ENCODE measurements at regions not wholly inside any gene's neighbourhood (a gene's known extent, or its start where the extent isn't known, plus 50 kb on each side); places are given as distances from the start of the nearest gene placed in this dataset.

DNA sequence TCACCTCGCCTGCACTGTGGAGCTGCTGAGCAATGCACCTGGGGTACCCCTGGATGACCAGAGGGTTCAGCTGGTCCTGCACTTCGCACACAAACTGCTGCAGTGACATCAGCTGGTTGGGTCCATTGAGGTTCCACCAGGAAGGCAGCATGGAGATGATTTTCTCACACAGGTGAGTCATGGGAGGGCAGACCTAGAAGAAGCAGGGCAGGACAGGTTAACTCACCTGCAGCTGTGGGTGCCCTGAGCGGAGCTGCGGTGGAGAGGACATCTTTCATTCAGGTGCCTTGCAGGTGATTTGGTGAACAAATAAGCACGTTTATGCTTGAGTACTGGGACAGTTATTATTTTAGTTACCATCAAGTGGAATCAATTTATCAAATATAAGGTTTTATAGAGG, 73.6 kb downstream of the CTSL start:
- TF ChIP-seq, protein P1, sequence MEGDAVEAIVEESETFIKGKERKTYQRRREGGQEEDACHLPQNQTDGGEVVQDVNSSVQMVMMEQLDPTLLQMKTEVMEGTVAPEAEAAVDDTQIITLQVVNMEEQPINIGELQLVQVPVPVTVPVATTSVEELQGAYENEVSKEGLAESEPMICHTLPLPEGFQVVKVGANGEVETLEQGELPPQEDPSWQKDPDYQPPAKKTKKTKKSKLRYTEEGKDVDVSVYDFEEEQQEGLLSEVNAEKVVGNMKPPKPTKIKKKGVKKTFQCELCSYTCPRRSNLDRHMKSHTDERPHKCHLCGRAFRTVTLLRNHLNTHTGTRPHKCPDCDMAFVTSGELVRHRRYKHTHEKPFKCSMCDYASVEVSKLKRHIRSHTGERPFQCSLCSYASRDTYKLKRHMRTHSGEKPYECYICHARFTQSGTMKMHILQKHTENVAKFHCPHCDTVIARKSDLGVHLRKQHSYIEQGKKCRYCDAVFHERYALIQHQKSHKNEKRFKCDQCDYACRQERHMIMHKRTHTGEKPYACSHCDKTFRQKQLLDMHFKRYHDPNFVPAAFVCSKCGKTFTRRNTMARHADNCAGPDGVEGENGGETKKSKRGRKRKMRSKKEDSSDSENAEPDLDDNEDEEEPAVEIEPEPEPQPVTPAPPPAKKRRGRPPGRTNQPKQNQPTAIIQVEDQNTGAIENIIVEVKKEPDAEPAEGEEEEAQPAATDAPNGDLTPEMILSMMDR (IDR thresholded peaks at IDR 0.05; ENCODE audit: insufficient read depth, low read depth, low read length): no peak
- no peak for TF ChIP-seq EZH2 (IDR thresholded peaks at IDR 0.05; ENCODE audit: insufficient read depth, low read length)
